Vagina (tissue), 2 donors: ENCODE measurements at regions not wholly inside any gene's neighbourhood (a gene's known extent, or its start where the extent isn't known, plus 50 kb on each side); places are given as distances from the start of the nearest gene placed in this dataset.

Experiments used
- DNase-seq, 2 donors: peaks; one replicate each; pipeline ENCODE4 v3.0.0-alpha.2; 2017; ENCODE audit errors: extremely low spot score in 2 of 2
- H3K27ac ChIP-seq: fragments of 200-600 bp; sonication (generic); one replicate; pipeline ENCODE4 v1.5.1; 2019
- H3K27me3 ChIP-seq: fragments of 200-600 bp; sonication (generic); one replicate; pipeline ENCODE4 v1.5.1; 2019
- H3K36me3 ChIP-seq, 2 donors: fragments of 200-600 bp; sonication (generic); one replicate each; pipeline ENCODE4 v1.5.1; 2017 to 2019
- H3K4me1 ChIP-seq: fragments of 200-600 bp; sonication (generic); one replicate; pipeline ENCODE4 v1.5.1; 2019
- H3K4me3 ChIP-seq, 2 donors: fragments of 200-600 bp; sonication (generic); 1 replicate in 1 of 2; 2 replicates in 1 of 2; pipeline ENCODE4 v1.5.1; 2016 to 2019
- H3K9me3 ChIP-seq: fragments of 200-600 bp; sonication (generic); one replicate; pipeline ENCODE4 v1.5.1; 2019
- POLR2A ChIP-seq, 2 donors: fragments of 450-650 bp; IDR thresholded peaks; one replicate each; pipeline ENCODE4 v1.6.1; 2017; ENCODE audit warnings: antibody characterized with exemption in 2 of 2, mild to moderate bottlenecking in 2 of 2, moderate library complexity in 2 of 2
- POLR2AphosphoS5 ChIP-seq, 2 donors: sonication (generic); formaldehyde crosslinking; IDR thresholded peaks; one replicate each; pipeline ENCODE4 v1.9.0; 2017; ENCODE audit warnings: antibody characterized with exemption in 2 of 2, mild to moderate bottlenecking in 2 of 2, low read depth in 1 of 2; ENCODE audit not compliant: insufficient read depth in 1 of 2
- intact Hi-C: fragments of 100-400 bp; cut with DNase I; formaldehyde crosslinking; loops from one replicate; pipeline ENCODE4 v1.15.1; 2023
- TF ChIP-seq, protein P1 (sequence below), 3 experiments: fragments of 450-650 bp in 2 of 3; fragments of 200-600 bp in 1 of 3; sonication (generic) in 1 of 3; IDR thresholded peaks; one replicate each; pipeline ENCODE4 v1.5.1; 2017 to 2019; ENCODE audit warnings: antibody characterized with exemption in 3 of 3, mild to moderate bottlenecking in 2 of 3, moderate library complexity in 2 of 3

DNA sequence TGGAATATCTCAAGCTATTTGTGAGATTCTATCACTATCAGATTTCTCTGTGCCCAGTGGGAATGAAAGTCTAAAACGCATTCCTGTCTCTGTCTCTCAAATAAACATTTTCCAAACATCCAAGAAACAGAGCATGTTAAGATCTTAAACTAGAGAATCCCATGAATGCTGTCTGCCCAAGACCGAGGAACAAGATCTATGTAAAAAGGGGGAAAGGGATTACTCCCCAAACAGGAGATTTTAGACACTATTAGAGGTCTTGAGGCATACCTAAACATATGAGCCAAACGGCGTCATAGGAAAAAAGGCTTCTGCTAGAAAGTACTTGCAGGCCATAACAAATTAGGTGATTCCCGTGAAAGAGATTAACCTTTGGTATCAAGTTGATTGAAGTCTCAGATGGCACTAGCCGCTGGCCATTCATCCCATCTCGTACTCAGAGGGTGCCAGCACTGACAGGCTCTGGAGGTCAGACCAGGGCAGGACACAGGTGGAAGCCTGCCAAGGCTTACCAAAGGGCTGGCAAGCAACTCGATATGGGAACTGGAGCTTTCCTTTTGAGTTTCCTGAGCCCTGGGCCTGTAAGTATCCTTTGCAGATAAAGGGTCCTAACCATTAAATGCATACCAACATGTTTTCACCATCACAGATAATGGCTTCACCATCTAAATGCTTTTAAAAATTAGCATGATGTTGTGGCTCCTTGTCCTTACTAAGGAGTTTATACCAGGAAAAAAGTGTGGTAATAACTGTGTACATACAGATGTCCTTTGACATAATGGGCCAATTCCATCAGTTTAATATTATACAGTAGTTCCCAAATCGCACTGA, 225.2 kb downstream of the FOXO1 start:
- no peak overlapping the region for H3K4me3 ChIP-seq
- DNase-seq: no peak
- H3K27me3 ChIP-seq: no peaks in the 10 kb centered on the region
- TF ChIP-seq POLR2AphosphoS5 (IDR thresholded peaks at IDR 0.05; ENCODE audit: insufficient read depth in 1 of 2, low read depth in 1 of 2): peak in 1 of 2 donors; percentile 55
- no peak for TF ChIP-seq POLR2A (IDR thresholded peaks at IDR 0.05)
- no peaks in the 10 kb centered on the region for H3K36me3 ChIP-seq
- intact Hi-C loops: loop anchor here (10.0 kb wide), 1 partner anchor 366 kb away; no protein-coding TSS in a partner anchor
- H3K9me3 ChIP-seq: no peaks in the 10 kb centered on the region
- H3K4me1 ChIP-seq: peaks cover 45% of the 10 kb centered on the region
- peak overlapping the region; percentile 66 for H3K27ac ChIP-seq

DNA sequence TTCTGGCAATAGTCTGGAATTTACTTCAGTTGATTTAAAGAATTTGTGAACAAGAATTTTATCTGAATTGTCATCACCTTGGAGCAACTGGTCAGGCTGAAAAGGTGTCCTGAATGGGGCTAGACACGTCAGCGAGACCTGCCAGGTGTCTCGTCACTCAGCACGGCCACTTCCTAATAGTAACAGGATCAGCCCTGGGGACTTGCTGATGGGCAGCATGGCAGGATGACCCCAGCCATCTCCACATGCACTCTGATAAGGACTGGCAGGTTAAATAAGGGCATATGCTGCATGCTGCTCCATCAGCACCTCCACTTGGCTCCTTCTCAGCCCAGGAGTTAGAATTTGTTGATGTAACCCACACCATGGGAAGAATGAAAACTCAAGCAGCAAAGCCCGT, 224.2 kb downstream of the FOXO1 start:
- peaks cover 45% of the 10 kb centered on the region for H3K4me1 ChIP-seq
- intact Hi-C loops: loop anchor here (10.0 kb wide), 1 partner anchor 367 kb away; no protein-coding TSS in a partner anchor
- H3K4me3 ChIP-seq: no peak overlapping the region
- no peaks in the 10 kb centered on the region for H3K27me3 ChIP-seq
- H3K36me3 ChIP-seq: no peaks in the 10 kb centered on the region
- no peaks in the 10 kb centered on the region for H3K9me3 ChIP-seq
- no peak for DNase-seq
- TF ChIP-seq POLR2AphosphoS5 (IDR thresholded peaks at IDR 0.05; ENCODE audit: insufficient read depth in 1 of 2, low read depth in 1 of 2) (no peak), POLR2A (IDR thresholded peaks at IDR 0.05) (no peak)
- TF ChIP-seq, protein P1, sequence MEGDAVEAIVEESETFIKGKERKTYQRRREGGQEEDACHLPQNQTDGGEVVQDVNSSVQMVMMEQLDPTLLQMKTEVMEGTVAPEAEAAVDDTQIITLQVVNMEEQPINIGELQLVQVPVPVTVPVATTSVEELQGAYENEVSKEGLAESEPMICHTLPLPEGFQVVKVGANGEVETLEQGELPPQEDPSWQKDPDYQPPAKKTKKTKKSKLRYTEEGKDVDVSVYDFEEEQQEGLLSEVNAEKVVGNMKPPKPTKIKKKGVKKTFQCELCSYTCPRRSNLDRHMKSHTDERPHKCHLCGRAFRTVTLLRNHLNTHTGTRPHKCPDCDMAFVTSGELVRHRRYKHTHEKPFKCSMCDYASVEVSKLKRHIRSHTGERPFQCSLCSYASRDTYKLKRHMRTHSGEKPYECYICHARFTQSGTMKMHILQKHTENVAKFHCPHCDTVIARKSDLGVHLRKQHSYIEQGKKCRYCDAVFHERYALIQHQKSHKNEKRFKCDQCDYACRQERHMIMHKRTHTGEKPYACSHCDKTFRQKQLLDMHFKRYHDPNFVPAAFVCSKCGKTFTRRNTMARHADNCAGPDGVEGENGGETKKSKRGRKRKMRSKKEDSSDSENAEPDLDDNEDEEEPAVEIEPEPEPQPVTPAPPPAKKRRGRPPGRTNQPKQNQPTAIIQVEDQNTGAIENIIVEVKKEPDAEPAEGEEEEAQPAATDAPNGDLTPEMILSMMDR (IDR thresholded peaks at IDR 0.05): no peak
- no peak overlapping the region for H3K27ac ChIP-seq

DNA sequence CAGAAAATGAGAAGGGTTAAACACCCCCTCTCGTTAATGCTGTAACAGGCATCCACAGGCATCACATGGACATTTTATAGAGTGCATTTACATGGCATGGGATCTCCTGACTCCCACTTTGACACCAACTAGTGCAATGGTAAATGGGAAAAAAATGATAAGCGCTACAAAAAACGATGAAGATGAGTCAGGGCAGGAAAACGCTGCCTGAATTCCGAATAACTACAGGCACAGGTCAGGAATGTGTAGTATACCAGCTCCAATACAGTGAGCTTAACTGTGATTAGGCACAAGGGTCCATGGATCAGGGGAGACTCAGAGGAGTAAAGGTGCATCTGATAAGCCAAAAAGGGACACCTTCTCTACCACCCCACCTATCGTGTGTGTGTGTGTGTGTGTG, 223.6 kb downstream of the FOXO1 start:
- H3K27ac ChIP-seq: no peak overlapping the region
- no peaks in the 10 kb centered on the region for H3K9me3 ChIP-seq
- H3K27me3 ChIP-seq: no peaks in the 10 kb centered on the region
- intact Hi-C loops: loop anchor here (10.0 kb wide), 1 partner anchor 368 kb away; no protein-coding TSS in a partner anchor
- peaks cover 43% of the 10 kb centered on the region for H3K4me1 ChIP-seq
- H3K36me3 ChIP-seq: no peaks in the 10 kb centered on the region
- TF ChIP-seq POLR2AphosphoS5 (IDR thresholded peaks at IDR 0.05; ENCODE audit: insufficient read depth in 1 of 2, low read depth in 1 of 2) (no peak), POLR2A (IDR thresholded peaks at IDR 0.05) (no peak)
- TF ChIP-seq, protein P1 (IDR thresholded peaks at IDR 0.05): no peak
- no peak for DNase-seq
- no peak overlapping the region for H3K4me3 ChIP-seq

DNA sequence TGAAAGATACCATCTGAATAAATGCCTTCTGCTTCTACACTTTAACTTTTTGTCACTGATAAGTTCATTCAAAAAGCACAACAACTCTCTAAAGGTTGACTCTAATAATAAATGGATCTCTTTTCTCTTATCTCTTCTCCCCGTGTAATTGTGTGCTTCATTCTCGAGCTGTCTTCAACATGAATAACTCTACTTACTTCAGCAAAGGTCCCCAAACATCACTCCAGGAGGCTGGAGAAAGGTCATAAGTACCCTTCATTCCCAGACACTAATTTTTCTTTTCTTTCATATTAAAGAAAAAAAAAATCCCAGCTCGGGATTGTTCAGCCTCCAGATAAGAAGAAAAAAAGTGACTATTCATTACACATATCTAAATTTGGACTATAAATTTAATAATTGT, 222.2 kb downstream of the FOXO1 start:
- Histone ChIP-seq H3K4me1 (peaks cover 29% of the 10 kb centered on the region), H3K27me3 (no peaks in the 10 kb centered on the region), H3K36me3 (no peaks in the 10 kb centered on the region), H3K27ac (no peak overlapping the region), H3K9me3 (no peaks in the 10 kb centered on the region), H3K4me3 (no peak overlapping the region)
- no peak for DNase-seq
- TF ChIP-seq POLR2AphosphoS5 (IDR thresholded peaks at IDR 0.05; ENCODE audit: insufficient read depth in 1 of 2, low read depth in 1 of 2): no peak
- TF ChIP-seq, protein P1 (IDR thresholded peaks at IDR 0.05): no peak
- no peak for TF ChIP-seq POLR2A (IDR thresholded peaks at IDR 0.05)
- intact Hi-C loops: loop anchor here (10.0 kb wide), 1 partner anchor 369 kb away; no protein-coding TSS in a partner anchor

DNA sequence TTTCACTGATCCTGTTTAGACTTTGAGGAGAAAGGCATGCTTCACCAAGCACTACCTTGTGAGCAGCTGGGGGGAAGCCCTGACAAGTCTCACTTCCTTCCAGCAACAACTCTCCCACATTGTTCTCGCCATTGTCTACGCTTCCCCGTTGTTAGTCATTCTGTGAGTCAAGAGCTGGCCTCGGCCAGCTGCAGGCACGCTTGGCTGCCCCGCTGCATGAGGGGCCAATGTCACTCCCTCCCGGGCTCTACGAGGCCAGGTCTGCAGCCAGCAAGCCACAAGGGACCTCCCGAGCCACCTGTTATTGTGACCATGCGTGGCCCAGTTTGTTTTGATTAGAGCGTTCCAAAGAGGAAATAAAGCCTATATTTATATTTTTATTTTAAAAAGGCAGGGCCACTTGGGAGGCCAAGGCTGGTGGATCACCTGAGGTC, 220.9 kb downstream of the FOXO1 start:
- H3K9me3 ChIP-seq: no peaks in the 10 kb centered on the region
- intact Hi-C loops: loop anchor here (10.0 kb wide), 1 partner anchor 371 kb away; no protein-coding TSS in a partner anchor
- peaks cover 19% of the 10 kb centered on the region for H3K4me1 ChIP-seq
- no peaks in the 10 kb centered on the region for H3K27me3 ChIP-seq
- H3K27ac ChIP-seq: no peak overlapping the region
- TF ChIP-seq POLR2AphosphoS5 (IDR thresholded peaks at IDR 0.05; ENCODE audit: insufficient read depth in 1 of 2, low read depth in 1 of 2) (peak; percentile 56 to 62), POLR2A (IDR thresholded peaks at IDR 0.05) (no peak)
- no peaks in the 10 kb centered on the region for H3K36me3 ChIP-seq
- no peak overlapping the region for H3K4me3 ChIP-seq
- no peak for DNase-seq

DNA sequence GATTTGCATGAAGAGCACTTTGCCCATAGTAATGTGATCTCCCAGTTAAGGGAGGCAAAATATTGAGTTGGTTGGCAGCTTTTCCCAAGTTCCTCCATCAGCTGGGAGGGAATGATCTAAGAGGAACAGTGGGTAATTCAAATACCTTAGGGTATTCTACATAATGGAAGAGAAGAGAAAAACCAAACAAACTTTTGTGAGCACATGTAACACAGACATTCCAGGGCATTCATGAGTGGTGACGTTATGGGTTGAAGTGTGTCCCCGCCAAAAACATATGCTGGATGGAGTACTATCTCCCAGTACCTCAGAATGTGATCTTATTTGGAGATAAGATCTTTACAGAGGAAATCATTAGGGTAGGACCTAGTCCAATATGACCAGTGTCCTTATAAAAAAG, 220.1 kb downstream of the FOXO1 start:
- no peak for DNase-seq
- Histone ChIP-seq H3K9me3 (no peaks in the 10 kb centered on the region), H3K4me3 (no peak overlapping the region), H3K27me3 (no peaks in the 10 kb centered on the region), H3K27ac (no peak overlapping the region), H3K36me3 (no peaks in the 10 kb centered on the region), H3K4me1 (peaks cover 11% of the 10 kb centered on the region)
- no peak for TF ChIP-seq POLR2AphosphoS5 (IDR thresholded peaks at IDR 0.05; ENCODE audit: insufficient read depth in 1 of 2, low read depth in 1 of 2)
- TF ChIP-seq, protein P1 (IDR thresholded peaks at IDR 0.05): no peak
- intact Hi-C loops: loop anchor here (10.0 kb wide), 1 partner anchor 372 kb away; no protein-coding TSS in a partner anchor
